H1 (cell line): ENCODE measurements at regions not wholly inside any gene's neighbourhood (a gene's known extent, or its start where the extent isn't known, plus 50 kb on each side); places are given as distances from the start of the nearest gene placed in this dataset.

Experiments used
- CTCF ChIA-PET: fragments of 300-600 bp; sonication (Branson Sonifier 250); formaldehyde crosslinking; loops from one replicate; lab custom pipeline; 2021; ENCODE audit not compliant: partially characterized antibody; lab: Charles Lee
- POLR2A ChIA-PET: fragments of 300-600 bp; sonication (Branson Sonifier 250); formaldehyde crosslinking; loops from one replicate; lab custom pipeline; 2021; ENCODE audit warnings: inconsistent platforms; ENCODE audit not compliant: partially characterized antibody; lab: Charles Lee
- DNase-seq, 2 experiments: peaks; one replicate each; pipeline versions ENCODE4 v3.0.0 to v3.0.0-alpha.2; 2010 to 2022; ENCODE audit warnings: low spot score in 2 of 2, low read depth in 1 of 2, mixed read lengths in 1 of 2
- FAIRE-seq: peaks from 2 replicates; lab custom pipeline; 2011; peaks lifted over from hg19 to GRCh38; lab: Jason Lieb, UNC
- H2AFZ ChIP-seq: 2 replicates; pipeline ENCODE4 v1.8.1; 2012; ENCODE audit warnings: low read length, inconsistent platforms
- H2AK5ac ChIP-seq: 2 replicates; pipeline ENCODE4 v1.6.1; 2013; ENCODE audit warnings: low read depth, low read length
- H2BK120ac ChIP-seq: replicated peaks from 2 replicates; pipeline ENCODE3; 2013; ENCODE audit warnings: low read depth, low read length, inconsistent platforms
- H2BK12ac ChIP-seq: 2 replicates; pipeline ENCODE4 v1.6.1; 2013; ENCODE audit warnings: low read depth, low read length
- H2BK15ac ChIP-seq: 2 replicates; pipeline ENCODE4 v1.6.1; 2013; ENCODE audit warnings: low read length
- H2BK20ac ChIP-seq: 2 replicates; pipeline ENCODE4 v1.6.1; 2013; ENCODE audit warnings: low read length
- H2BK5ac ChIP-seq: 2 replicates; pipeline ENCODE4 v1.6.1; 2013; ENCODE audit warnings: low read depth, low read length
- H3K14ac ChIP-seq: 2 replicates; pipeline ENCODE4 v1.6.1; 2013; ENCODE audit warnings: inconsistent platforms; ENCODE audit not compliant: insufficient read length
- H3K18ac ChIP-seq: 2 replicates; pipeline ENCODE4 v1.6.1; 2013; ENCODE audit warnings: low read length; ENCODE audit errors: extremely low read depth
- H3K23ac ChIP-seq: 2 replicates; pipeline ENCODE4 v1.6.1; 2013; ENCODE audit warnings: inconsistent platforms; ENCODE audit not compliant: insufficient read length
- H3K23me2 ChIP-seq: 2 replicates; pipeline ENCODE4 v1.6.1; 2013; ENCODE audit warnings: low read depth, low read length
- H3K27ac ChIP-seq: 2 replicates; pipeline ENCODE4 v1.6.1; 2011; ENCODE audit warnings: low read depth, low read length, inconsistent platforms
- H3K27me3 ChIP-seq, 4 experiments: replicated peaks in 1 of 4; 1 replicate in 1 of 4; 2 replicates in 3 of 4; pipeline versions ENCODE4 v1.6.1 to v1.8.1; 2011 to 2013; ENCODE audit warnings: low read length in 3 of 4, mild to moderate bottlenecking in 3 of 4, inconsistent platforms in 2 of 4, mixed read lengths in 2 of 4, moderate library complexity in 1 of 4; ENCODE audit not compliant: control insufficient read depth in 3 of 4, insufficient read depth in 3 of 4; ENCODE audit errors: extremely low read depth in 1 of 4
- H3K36me3 ChIP-seq, 4 experiments: 2 replicates each; pipeline versions ENCODE4 v1.6.1 to v1.8.1; 2011 to 2013; ENCODE audit warnings: mild to moderate bottlenecking in 4 of 4, low read length in 3 of 4, moderate library complexity in 2 of 4, control low read depth in 1 of 4, inconsistent platforms in 1 of 4; ENCODE audit not compliant: insufficient read depth in 4 of 4, control insufficient read depth in 2 of 4
- H3K4ac ChIP-seq: replicated peaks from 2 replicates; pipeline ENCODE3; 2013; ENCODE audit warnings: low read length, low read depth, mixed read lengths, inconsistent platforms; ENCODE audit not compliant: insufficient read length
- H3K4me1 ChIP-seq, 4 experiments: replicated peaks in 1 of 4; 1 replicate in 1 of 4; 2 replicates in 3 of 4; pipeline versions ENCODE4 v1.6.1 to v1.8.1; 2011 to 2013; ENCODE audit warnings: low read length in 3 of 4, inconsistent platforms in 2 of 4, mixed read lengths in 1 of 4; ENCODE audit not compliant: insufficient read depth in 4 of 4, control insufficient read depth in 3 of 4
- H3K4me2 ChIP-seq, 2 experiments: 2 replicates each; pipeline versions ENCODE4 v1.6.1 to v1.8.1; 2011 to 2013; ENCODE audit warnings: low read depth in 2 of 2, low read length in 2 of 2, control low read depth in 1 of 2, inconsistent platforms in 1 of 2, mild to moderate bottlenecking in 1 of 2; ENCODE audit not compliant: insufficient read depth in 1 of 2
- H3K4me3 ChIP-seq, 4 experiments: fragments of 200-600, 300-600 bp in 1 of 4; sonication (generic), shearing (Covaris generic), sonication (Bioruptor Twin) in 1 of 4; 2 replicates each; pipeline versions ENCODE4 v1.5.1 to v1.8.1; 2011 to 2016; ENCODE audit warnings: low read length in 4 of 4, low read depth in 3 of 4, control low read depth in 2 of 4, inconsistent platforms in 2 of 4, mild to moderate bottlenecking in 2 of 4, mixed read lengths in 1 of 4, moderate library complexity in 1 of 4; ENCODE audit not compliant: insufficient read depth in 2 of 4; ENCODE audit errors: extremely low read depth in 1 of 4
- H3K56ac ChIP-seq: replicated peaks from 2 replicates; pipeline ENCODE3; 2013; ENCODE audit warnings: low read depth, mild to moderate bottlenecking, mixed read lengths, low read length, inconsistent platforms; ENCODE audit not compliant: insufficient read length
- H3K79me1 ChIP-seq: 2 replicates; pipeline ENCODE4 v1.6.1; 2013; ENCODE audit warnings: low read depth, low read length, control low read depth
- H3K79me2 ChIP-seq, 2 experiments: 2 replicates each; pipeline versions ENCODE4 v1.6.1 to v1.8.1; 2012 to 2013; ENCODE audit warnings: low read length in 2 of 2, mild to moderate bottlenecking in 2 of 2, inconsistent platforms in 1 of 2; ENCODE audit not compliant: insufficient read depth in 2 of 2, control insufficient read depth in 1 of 2
- H3K9ac ChIP-seq, 4 experiments: replicated peaks in 1 of 4; 1 replicate in 1 of 4; 2 replicates in 3 of 4; pipeline versions ENCODE4 v1.6.1 to v1.8.1; 2011 to 2013; ENCODE audit warnings: low read depth in 3 of 4, low read length in 3 of 4, control low read depth in 2 of 4, mild to moderate bottlenecking in 2 of 4, moderate library complexity in 2 of 4, inconsistent platforms in 1 of 4; ENCODE audit errors: extremely low read depth in 1 of 4
- H3K9me3 ChIP-seq, 2 experiments: 2 replicates each; pipeline versions ENCODE4 v1.6.1 to v1.8.1; 2012 to 2013; ENCODE audit warnings: mild to moderate bottlenecking in 2 of 2, moderate library complexity in 2 of 2, control low read depth in 1 of 2, inconsistent platforms in 1 of 2, low read depth in 1 of 2, low read length in 1 of 2, mixed read lengths in 1 of 2; ENCODE audit not compliant: insufficient read depth in 2 of 2
- H4K20me1 ChIP-seq, 2 experiments: replicated peaks in 1 of 2; 2 replicates each; pipeline versions ENCODE3 to v1.8.1; 2011 to 2013; ENCODE audit warnings: inconsistent platforms in 2 of 2, low read length in 2 of 2, mild to moderate bottlenecking in 1 of 2; ENCODE audit not compliant: insufficient read depth in 2 of 2, control insufficient read depth in 1 of 2
- H4K5ac ChIP-seq: 2 replicates; pipeline ENCODE4 v1.6.1; 2013; ENCODE audit warnings: low read length, low read depth, mixed read lengths, inconsistent platforms; ENCODE audit not compliant: insufficient read length
- H4K8ac ChIP-seq: 2 replicates; pipeline ENCODE4 v1.8.0; 2013; ENCODE audit warnings: mild to moderate bottlenecking, moderate library complexity, low read length, inconsistent platforms; ENCODE audit not compliant: insufficient read depth; ENCODE audit errors: extremely low read depth
- H4K91ac ChIP-seq: replicated peaks from 2 replicates; pipeline ENCODE3; 2013; ENCODE audit warnings: low read length, mixed read lengths, inconsistent platforms; ENCODE audit not compliant: insufficient read length
- CHD1 ChIP-seq: IDR thresholded peaks from 2 replicates; pipeline ENCODE4 v1.6.1; 2012; ENCODE audit warnings: low read depth, low read length, improper control_type of control experiment
- EZH2 ChIP-seq: fragments of 200-600 bp; sonication (generic); IDR thresholded peaks from 2 replicates; pipeline ENCODE4 v1.7.1; 2012; ENCODE audit warnings: low read depth, mild to moderate bottlenecking, moderate library complexity, low read length, inconsistent platforms; ENCODE audit not compliant: severe bottlenecking
- GTF2F1 ChIP-seq: IDR thresholded peaks from 2 replicates; pipeline ENCODE4 v1.6.1; 2012; ENCODE audit warnings: low read depth, low read length, improper control_type of control experiment, borderline replicate concordance
- RAD21 ChIP-seq, 2 experiments: IDR thresholded peaks in 1 of 2; conservative IDR thresholded peaks in 1 of 2; 2 replicates each; pipeline ENCODE4 v1.6.1; 2011; ENCODE audit warnings: low read depth in 2 of 2, low read length in 2 of 2, improper control_type of control experiment in 1 of 2, inconsistent platforms in 1 of 2, mild to moderate bottlenecking in 1 of 2, moderate library complexity in 1 of 2
- WGBS, 2 experiments: shearing (Covaris generic) in 1 of 2; methylation state at CpG; one replicate each; pipeline versions ENCODE4 v1.1.6 to v1.1.7; 2013 to 2015; ENCODE audit warnings: low lambda C conversion rate in 2 of 2, mixed read lengths in 2 of 2, inconsistent platforms in 1 of 2, low coverage in 1 of 2, missing lambda C conversion rate in 1 of 2; ENCODE audit not compliant: insufficient replicate concordance in 2 of 2, insufficient coverage in 1 of 2, insufficient read length in 1 of 2; ENCODE audit errors: extremely low coverage in 1 of 2, missing lambda C conversion rate in 1 of 2; 5-methylcytosine and 5-hydroxymethylcytosine counted together

GRCh38 chr12:19755136-19755535, 315.8 kb downstream of the AEBP2 start:
- Histone ChIP-seq H2BK15ac (no peak overlapping the region), H3K4ac (no peak overlapping the region), H3K9ac (no peak overlapping the region), H3K4me1 (no peaks in the 10 kb centered on the region), H4K91ac (no peak overlapping the region), H3K4me2 (no peak overlapping the region), H2AFZ (no peak overlapping the region), H4K20me1 (no peaks in the 10 kb centered on the region), H2BK20ac (no peak overlapping the region), H3K14ac (no peak overlapping the region), H2BK12ac (no peak overlapping the region), H4K5ac (no peak overlapping the region), H3K18ac (no peak overlapping the region), H2BK5ac (no peak overlapping the region), H3K27ac (no peak overlapping the region), H2BK120ac (no peak overlapping the region), H3K79me1 (no peaks in the 10 kb centered on the region), H3K23me2 (no peaks in the 10 kb centered on the region), H3K79me2 (no peaks in the 10 kb centered on the region), H3K36me3 (no peaks in the 10 kb centered on the region), H3K23ac (no peak overlapping the region), H3K27me3 (no peaks in the 10 kb centered on the region), H3K4me3 (no peak overlapping the region), H4K8ac (no peak overlapping the region), H2AK5ac (no peak overlapping the region), H3K56ac (no peak overlapping the region), H3K9me3 (no peaks in the 10 kb centered on the region)
- DNase-seq: no peak
- CTCF ChIA-PET: interaction anchor here (3.9 kb wide), 1 partner anchor 14 kb away, joined by 23 read pairs; no protein-coding TSS in a partner anchor
- 84% methylated on average over 2 of the region's 2 CpGs; no CpG with 5 or more reads in 1 of the 2 experiments for WGBS, 2 experiments
- no peak for FAIRE-seq
- POLR2A ChIA-PET: no interaction called here
- no peak for TF ChIP-seq GTF2F1
- no peak for TF ChIP-seq CHD1
- no peak for TF ChIP-seq EZH2
- TF ChIP-seq RAD21 (IDR thresholded peaks at IDR 0.05 in 1 of 2, conservative IDR thresholded peaks at IDR 0.05 in 1 of 2; ENCODE audit: low read depth in 2 of 2, low read length in 2 of 2): no peak
